NOMO-1 treated with dmso at 0.1 percent for 144 hours (cell line): ENCODE measurements at regions not wholly inside any gene's neighbourhood (a gene's known extent, or its start where the extent isn't known, plus 50 kb on each side); places are given as distances from the start of the nearest gene placed in this dataset.

Experiments
- DNase-seq: peaks from one replicate; lab custom pipeline; 2025; ENCODE audit not compliant: unreplicated experiment; lab: John Stamatoyannopoulos, UW

- no peak for DNase-seq
Measured at GRCh38 chr18:51907687-51908597, 432.1 kb upstream of the DCC start.

DNA sequence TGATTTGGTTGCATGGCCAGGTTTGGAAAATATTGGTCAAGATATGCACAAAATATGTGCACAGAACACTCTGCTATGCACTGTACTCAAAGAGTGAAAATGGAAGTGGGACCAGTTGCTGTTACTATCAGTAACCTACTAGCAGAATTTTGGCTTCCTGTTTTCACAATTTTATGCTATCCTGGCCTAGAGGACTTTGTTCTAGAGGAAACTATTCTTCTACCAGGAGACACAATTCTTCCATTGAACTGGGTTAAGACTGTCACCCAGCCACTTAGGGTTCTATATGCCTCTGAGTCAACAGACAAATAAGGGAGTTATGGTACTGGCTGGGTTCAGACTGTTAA is 431.4 kb upstream of the DCC start:
- DNase-seq: no peak

DNA sequence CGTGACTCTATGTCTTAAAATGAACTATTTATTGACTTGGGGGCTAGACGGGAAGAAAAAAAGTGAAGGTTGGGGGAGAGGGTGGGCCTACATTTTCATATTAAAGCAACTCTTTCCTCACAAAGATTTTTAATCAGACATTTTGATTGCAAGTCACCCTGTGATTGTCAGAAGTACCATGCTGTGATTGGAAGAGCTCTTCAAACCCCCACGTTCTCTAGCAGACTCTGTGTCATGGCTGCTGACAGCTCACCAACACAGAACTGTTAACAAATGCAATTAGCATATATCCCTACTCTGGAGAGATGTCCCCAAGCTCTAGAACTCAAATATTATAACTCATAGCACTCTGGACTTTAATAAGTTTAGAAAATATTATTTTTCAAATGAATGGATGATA is 428.4 kb upstream of the DCC start:
- DNase-seq: no peak

DNA sequence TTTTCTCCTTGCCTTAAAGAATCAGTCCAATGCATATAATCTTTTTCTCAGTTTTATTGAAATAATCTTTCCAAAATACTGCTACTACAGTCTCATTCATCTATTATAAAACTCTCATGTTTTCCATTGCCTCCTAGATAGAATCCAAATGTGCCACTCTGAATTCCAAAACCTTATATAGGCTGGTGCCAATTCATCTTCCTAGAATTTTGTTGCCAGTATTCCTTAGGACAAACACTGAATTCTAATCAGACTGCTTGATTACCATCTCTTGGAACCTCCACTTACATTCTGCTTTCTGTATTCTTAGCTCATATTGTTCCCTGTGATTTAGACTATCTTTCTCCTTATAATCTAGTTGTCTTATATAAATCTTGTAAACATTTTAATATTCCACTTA is 427.6 kb upstream of the DCC start:
- no peak for DNase-seq

- no peak for DNase-seq
Measured at GRCh38 chr18:51915176-51915575, 424.8 kb upstream of the DCC start.

- no peak for DNase-seq
Measured at GRCh38 chr18:51921862-51922261, 418.1 kb upstream of the DCC start.

DNA sequence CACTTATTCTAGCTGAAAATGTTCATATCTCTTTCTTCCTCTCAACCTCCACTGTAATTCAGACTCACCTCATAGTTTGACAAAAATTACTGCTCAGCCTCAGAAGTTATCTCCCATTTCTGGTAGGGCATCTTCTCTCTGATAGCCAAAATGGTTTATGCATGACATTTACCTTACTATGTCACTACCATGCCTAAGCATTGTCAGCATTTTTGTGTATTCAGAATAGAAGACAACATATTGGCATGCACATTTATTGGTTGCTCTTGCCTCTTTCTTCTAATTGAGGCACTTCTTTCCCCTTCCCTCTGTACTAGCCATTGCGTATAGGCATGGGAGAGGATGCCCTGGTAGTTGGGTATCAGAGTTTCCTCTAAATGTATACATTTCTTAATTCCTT is 406.1 kb upstream of the DCC start:
- DNase-seq: no peak

- no peak for DNase-seq
Measured at GRCh38 chr18:51936115-51936514, 403.9 kb upstream of the DCC start.

DNA sequence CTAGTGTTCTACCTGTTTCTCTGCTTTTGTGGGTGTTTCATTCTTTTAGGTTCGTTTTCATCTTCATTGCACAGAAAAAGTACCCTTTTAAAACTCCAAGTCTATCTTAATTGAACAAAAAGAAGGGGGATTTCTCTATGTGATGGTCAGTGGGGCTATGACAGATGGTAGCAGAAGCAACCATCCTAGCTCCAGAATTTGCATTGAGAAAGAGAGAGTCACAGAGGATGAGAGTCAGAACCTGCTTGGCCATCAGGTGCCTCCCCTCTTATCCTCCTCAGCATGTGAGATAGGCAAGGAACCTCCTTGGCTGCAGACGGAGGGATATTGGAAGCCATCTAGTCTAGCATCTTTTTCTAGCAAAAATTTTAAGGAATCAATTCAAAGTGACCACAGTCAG is 398.0 kb upstream of the DCC start:
- DNase-seq: no peak

DNA sequence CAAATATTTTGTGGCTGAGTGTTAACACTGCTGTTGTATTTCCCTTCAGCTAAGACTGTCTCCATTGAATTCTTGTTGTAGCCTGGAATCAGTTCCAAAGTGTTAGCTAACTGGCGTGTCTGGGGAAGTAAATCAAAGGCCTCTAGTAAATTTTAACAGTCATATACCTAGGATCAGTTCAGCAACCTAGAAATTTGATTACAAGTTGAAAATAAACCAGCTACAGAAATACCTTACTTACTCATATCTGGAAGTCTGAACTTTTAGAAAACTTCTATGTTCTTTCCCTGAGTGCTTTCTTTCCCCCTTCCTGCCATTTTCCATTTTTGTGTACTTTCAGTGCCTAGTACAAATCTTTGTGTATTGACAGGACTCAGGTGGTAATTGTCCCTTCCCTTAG is 396.7 kb upstream of the DCC start:
- DNase-seq: no peak

- no peak for DNase-seq
Measured at GRCh38 chr18:51946946-51947345, 393.1 kb upstream of the DCC start.

DNA sequence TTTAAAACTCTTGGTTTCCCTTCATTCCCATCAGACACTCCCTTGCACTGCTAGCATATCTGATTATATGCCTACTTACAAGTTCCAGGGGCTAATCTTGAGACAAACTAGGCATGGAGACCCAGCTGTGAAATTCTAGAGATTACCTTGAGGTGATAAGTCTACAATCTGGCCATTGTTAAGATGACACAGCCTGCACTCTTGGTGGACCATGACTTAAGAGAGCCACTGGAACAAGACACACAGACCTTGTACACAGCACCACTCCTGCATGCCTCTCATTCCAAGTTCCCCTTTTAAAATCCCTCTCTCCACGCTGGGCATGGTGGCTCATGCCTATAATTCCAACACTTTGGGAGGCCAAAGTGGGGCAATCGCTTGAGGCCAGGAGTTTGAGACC is 387.2 kb upstream of the DCC start:
- no peak for DNase-seq

DNA sequence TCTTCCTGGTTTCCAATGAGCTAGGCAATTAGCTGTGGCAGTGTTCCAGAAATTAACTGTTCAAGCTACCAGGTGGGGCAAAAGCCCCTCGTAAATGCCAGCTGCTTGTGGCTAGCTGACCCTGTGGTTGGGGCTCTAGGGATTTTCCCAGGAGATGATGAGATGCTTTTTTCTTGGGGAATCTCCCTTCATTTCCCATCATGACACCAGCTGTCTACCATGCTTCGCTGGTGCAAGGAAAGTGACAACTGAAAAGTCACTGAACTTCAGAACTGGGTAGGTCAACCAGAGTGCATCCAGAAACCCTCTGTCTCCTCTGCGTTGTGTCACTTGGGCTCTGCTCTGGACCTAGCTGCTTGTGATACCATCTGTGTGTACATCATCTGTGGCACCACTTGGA is 386.5 kb upstream of the DCC start:
- DNase-seq: no peak

DNA sequence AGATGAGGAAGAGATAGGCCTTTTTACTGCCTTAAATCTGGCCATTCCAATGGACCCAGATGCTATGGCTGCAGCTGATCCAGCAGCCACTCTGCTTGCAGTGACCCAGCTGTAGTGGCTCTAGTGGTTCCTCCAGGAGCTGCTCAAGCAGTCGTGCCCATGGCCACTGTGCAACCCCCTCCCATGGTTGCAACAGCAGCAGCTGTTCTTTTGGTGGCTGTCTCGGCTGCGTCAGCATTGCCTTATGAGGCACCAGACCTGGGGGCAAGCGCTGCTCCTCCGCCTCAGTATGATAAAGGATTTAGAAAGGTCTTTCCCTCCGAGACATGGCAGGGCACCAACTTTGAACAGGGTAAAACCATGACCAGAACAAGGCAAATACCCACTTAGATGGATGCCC is 384.9 kb upstream of the DCC start:
- DNase-seq: no peak

GRCh38 chr18:51957001-51957400 is 383.0 kb upstream of the DCC start:
- DNase-seq: no peak

DNA sequence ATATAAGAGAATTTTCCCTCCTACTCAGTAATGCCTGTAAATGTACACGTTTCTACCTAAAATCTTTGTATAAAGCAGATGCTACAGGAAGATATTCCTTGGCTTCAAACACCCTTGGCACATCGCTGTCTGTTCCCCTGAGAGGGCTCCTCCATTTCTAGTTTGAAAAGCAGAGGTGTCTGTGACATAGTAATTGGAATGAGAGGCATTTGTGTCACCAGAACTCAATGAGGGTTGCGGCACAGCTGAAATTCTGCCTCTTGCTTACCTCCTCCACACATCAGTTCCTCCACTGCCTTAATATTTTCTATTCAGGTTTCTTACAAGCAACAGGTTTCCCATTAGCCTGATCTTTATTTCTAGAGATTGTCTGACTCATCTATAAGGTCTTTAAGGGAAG is 359.9 kb upstream of the DCC start:
- no peak for DNase-seq

GRCh38 chr18:51988277-51988676 is 351.7 kb upstream of the DCC start:
- no peak for DNase-seq

GRCh38 chr18:51997129-51997528 is 342.9 kb upstream of the DCC start:
- DNase-seq: no peak

- no peak for DNase-seq
Measured at GRCh38 chr18:51998066-51998465, 341.9 kb upstream of the DCC start.

GRCh38 chr18:51998711-51999110 is 341.3 kb upstream of the DCC start:
- DNase-seq: no peak

GRCh38 chr18:51999351-51999750 is 340.6 kb upstream of the DCC start:
- DNase-seq: no peak

DNA sequence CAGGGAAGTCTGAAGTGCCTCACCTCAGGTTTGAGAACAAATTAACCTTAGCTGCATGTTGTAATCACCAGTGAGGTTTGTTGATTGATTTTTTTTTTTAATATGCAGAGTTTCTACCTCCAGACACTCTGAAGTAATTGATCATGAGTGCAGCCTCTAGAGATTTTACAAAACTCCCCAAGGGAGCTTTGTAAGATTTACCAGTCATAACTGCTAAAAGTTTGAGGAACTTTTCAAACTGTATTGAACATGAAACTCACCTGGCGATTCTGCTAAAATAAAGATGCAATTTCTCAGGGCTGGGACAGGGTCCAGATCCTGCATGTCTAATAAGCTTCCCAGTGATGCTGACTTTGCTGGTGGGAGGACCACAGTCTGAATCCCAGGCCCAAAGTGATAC is 339.6 kb upstream of the DCC start:
- no peak for DNase-seq

DNA sequence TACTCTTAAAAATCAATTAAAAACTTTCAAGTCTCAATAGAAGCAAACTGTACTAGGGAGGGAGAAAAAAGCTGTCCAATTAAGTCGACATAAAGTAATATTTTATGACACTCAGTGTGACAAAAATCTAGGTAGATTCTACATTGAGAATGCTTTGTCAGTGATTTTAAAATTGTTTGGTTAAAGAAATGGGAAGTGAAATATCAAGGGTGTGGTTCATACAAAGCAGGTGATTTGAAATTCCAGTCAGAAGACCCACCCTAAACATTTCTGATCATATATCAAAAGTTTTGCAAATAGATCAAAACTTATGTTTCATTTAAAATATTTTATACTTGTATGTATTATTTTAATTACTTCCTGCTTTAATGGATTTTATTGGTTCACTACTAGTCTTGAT is 338.9 kb upstream of the DCC start:
- no peak for DNase-seq
